Transverse colon (tissue), 4 donors: ENCODE measurements at regions not wholly inside any gene's neighbourhood (a gene's known extent, or its start where the extent isn't known, plus 50 kb on each side); places are given as distances from the start of the nearest gene placed in this dataset.

Experiments used
- DNase-seq: peaks from one replicate; pipeline ENCODE4 v3.0.0-alpha.2; 2019
- H3K27ac ChIP-seq, 4 donors: fragments of 200-600 bp; sonication (generic); 2 replicates each; pipeline ENCODE4 v1.5.1; 2016 to 2018; ENCODE audit warnings: inconsistent platforms in 4 of 4
- H3K27me3 ChIP-seq: fragments of 200-600 bp; sonication (generic); 2 replicates; pipeline ENCODE4 v1.5.1; 2017; ENCODE audit warnings: inconsistent platforms
- H3K36me3 ChIP-seq, 4 donors: fragments of 200-600 bp; sonication (generic); 2 replicates each; pipeline ENCODE4 v1.5.1; 2017 to 2019; ENCODE audit warnings: inconsistent platforms in 4 of 4
- H3K4me1 ChIP-seq, 4 donors: fragments of 200-600 bp; sonication (generic); 2 replicates each; pipeline ENCODE4 v1.5.1; 2017 to 2020; ENCODE audit warnings: inconsistent platforms in 4 of 4
- H3K4me3 ChIP-seq, 4 donors: fragments of 200-600 bp; sonication (generic); 1 replicate in 1 of 4; 2 replicates in 3 of 4; pipeline versions ENCODE4 v1.5.1 to v1.6.1; 2017 to 2019; ENCODE audit warnings: inconsistent platforms in 4 of 4
- H3K9me3 ChIP-seq, 2 donors: fragments of 200-600 bp; sonication (generic); 2 replicates each; pipeline ENCODE4 v1.5.1; 2017 to 2019; ENCODE audit warnings: inconsistent platforms in 2 of 2
- EP300 ChIP-seq: sonication (generic); formaldehyde crosslinking; IDR thresholded peaks from one replicate; pipeline ENCODE4 v1.6.1; 2017; ENCODE audit warnings: antibody characterized with exemption, low read depth
- POLR2A ChIP-seq: fragments of 450-650 bp; IDR thresholded peaks from one replicate; pipeline ENCODE4 v1.6.1; 2016; ENCODE audit warnings: antibody characterized with exemption, mild to moderate bottlenecking, moderate library complexity
- POLR2AphosphoS5 ChIP-seq, 3 donors: sonication (generic); formaldehyde crosslinking; IDR thresholded peaks; one replicate each; pipeline ENCODE4 v1.6.1; 2016; ENCODE audit warnings: antibody characterized with exemption in 3 of 3
- WGBS, 2 donors: methylation state at CpG; one replicate each; pipeline ENCODE4 v1.1.5; 2018; ENCODE audit warnings: low coverage in 1 of 2; 5-methylcytosine and 5-hydroxymethylcytosine counted together
- in situ Hi-C, 4 donors: fragments of 200-750 bp; cut with MboI; loops; one replicate each; pipeline versions ENCODE4 v1.15.0 to v1.15.1; 2017; ENCODE audit warnings: low sequenced_read_pairs in 3 of 4, low pct_ligation_motif_present in 1 of 4, low pct_unique_long_range_greater_than_20kb in 1 of 4
- intact Hi-C: fragments of 100-400 bp; cut with DNase I; formaldehyde crosslinking; loops from one replicate; pipeline ENCODE4 v1.15.1; 2023; ENCODE audit warnings: low total_unique reads
- TF ChIP-seq, protein P1 (sequence below), 5 experiments: fragments of 200-600 bp in 3 of 5; fragments of 450-650 bp in 2 of 5; sonication (generic) in 3 of 5; IDR thresholded peaks; 1 replicate in 2 of 5; 2 replicates in 3 of 5; pipeline ENCODE4 v1.5.1; 2016 to 2017; ENCODE audit warnings: antibody characterized with exemption in 5 of 5, inconsistent platforms in 3 of 5, mild to moderate bottlenecking in 2 of 5, moderate library complexity in 1 of 5

DNA sequence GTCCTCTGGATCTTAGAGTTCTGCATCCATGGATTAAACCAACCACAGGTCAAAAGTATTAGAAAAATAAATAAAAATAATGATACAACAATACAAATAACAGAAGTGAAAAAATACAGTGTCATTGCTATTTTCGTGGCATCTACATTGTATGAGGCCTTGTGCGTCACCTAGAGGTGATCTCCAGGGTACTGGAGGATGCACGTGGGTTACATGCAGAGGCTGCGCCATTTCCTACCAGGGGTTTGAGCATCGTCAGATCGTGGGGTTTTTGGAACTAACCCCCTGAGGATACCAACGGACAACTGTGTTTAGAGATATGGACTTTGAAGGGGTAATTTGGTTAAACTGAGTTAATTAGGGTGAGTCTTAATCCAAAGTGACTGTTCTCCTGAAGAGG, 224.7 kb downstream of the ENGASE start:
- in situ Hi-C loops (no loop called here), intact Hi-C loops (no loop called here)
- 57 to 73% methylated on average over 3 to 7 of the region's 7 CpGs for WGBS, 2 donors
- TF ChIP-seq POLR2A (no peak), POLR2AphosphoS5 (IDR thresholded peaks at IDR 0.05) (no peak), EP300 (no peak)
- TF ChIP-seq, protein P1, sequence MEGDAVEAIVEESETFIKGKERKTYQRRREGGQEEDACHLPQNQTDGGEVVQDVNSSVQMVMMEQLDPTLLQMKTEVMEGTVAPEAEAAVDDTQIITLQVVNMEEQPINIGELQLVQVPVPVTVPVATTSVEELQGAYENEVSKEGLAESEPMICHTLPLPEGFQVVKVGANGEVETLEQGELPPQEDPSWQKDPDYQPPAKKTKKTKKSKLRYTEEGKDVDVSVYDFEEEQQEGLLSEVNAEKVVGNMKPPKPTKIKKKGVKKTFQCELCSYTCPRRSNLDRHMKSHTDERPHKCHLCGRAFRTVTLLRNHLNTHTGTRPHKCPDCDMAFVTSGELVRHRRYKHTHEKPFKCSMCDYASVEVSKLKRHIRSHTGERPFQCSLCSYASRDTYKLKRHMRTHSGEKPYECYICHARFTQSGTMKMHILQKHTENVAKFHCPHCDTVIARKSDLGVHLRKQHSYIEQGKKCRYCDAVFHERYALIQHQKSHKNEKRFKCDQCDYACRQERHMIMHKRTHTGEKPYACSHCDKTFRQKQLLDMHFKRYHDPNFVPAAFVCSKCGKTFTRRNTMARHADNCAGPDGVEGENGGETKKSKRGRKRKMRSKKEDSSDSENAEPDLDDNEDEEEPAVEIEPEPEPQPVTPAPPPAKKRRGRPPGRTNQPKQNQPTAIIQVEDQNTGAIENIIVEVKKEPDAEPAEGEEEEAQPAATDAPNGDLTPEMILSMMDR (IDR thresholded peaks at IDR 0.05), result no peak
- peaks cover 6% of the 10 kb centered on the region for H3K27me3 ChIP-seq
- DNase-seq, result no peak
- H3K27ac ChIP-seq, result no peak overlapping the region
- H3K36me3 ChIP-seq, result no peaks in the 10 kb centered on the region
- H3K9me3 ChIP-seq, result no peaks in the 10 kb centered on the region
- H3K4me3 ChIP-seq, result no peak overlapping the region
- H3K4me1 ChIP-seq, result no peaks in the 10 kb centered on the region

DNA sequence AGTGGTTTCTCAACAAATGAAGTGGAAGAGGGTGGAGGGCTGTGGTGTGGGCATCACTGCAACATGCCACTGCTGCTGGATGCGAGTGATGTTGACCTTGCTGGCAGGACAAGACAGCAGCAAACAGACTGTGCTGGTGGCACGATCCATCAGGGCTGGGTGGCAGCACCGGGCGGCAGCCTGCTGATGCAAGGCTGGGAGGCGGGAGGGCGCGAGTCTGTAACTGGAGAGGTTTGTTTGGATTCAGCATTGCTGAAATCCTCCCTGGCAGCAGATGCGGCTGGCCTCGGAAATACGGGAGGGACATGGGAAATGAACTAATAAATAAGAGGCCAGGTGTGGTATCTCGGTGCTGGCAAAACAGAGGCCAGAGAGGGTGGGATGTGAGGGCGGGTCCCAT, 224.2 kb downstream of the ENGASE start:
- H3K4me1 ChIP-seq, result no peaks in the 10 kb centered on the region
- H3K27ac ChIP-seq, result no peak overlapping the region
- in situ Hi-C loops, result no loop called here
- H3K36me3 ChIP-seq, result no peaks in the 10 kb centered on the region
- WGBS, 2 donors, result 71% methylated on average over 12 of the region's 12 CpGs; no CpG with 5 or more reads in 1 of the 2 donors
- TF ChIP-seq POLR2AphosphoS5 (IDR thresholded peaks at IDR 0.05), result no peak
- no peak for TF ChIP-seq EP300
- TF ChIP-seq POLR2A, result no peak
- TF ChIP-seq, protein P1 (IDR thresholded peaks at IDR 0.05), result no peak
- intact Hi-C loops, result no loop called here
- no peak overlapping the region for H3K4me3 ChIP-seq
- H3K27me3 ChIP-seq, result peaks cover 6% of the 10 kb centered on the region
- DNase-seq, result no peak
- H3K9me3 ChIP-seq, result no peaks in the 10 kb centered on the region

DNA sequence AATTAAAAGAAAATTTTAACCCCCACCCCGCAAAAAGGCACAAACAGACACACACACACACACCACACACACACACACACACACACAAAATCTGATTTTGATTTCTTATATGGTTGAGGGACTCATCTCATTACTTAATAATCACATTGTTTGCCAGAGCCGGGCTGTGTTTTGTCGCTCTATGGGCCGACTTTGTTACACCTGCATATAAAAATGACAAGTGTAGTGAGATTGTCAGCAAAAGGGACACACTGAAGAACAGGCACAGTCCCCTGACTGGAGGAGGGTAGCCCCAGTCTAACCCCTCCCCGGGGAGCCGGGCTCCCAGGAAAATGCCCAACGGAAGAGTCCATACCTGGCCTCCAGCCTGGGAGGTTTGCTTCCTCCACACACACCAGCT, 221.6 kb downstream of the ENGASE start:
- Histone ChIP-seq H3K27me3 (peaks cover 6% of the 10 kb centered on the region), H3K36me3 (no peaks in the 10 kb centered on the region), H3K4me1 (no peaks in the 10 kb centered on the region), H3K9me3 (no peaks in the 10 kb centered on the region), H3K4me3 (no peak overlapping the region), H3K27ac (no peak overlapping the region)
- no peak for DNase-seq
- WGBS, 2 donors, result 82% methylated on average over 7 of the region's 7 CpGs
- intact Hi-C loops, result no loop called here
- TF ChIP-seq POLR2AphosphoS5 (IDR thresholded peaks at IDR 0.05), result no peak
- TF ChIP-seq, protein P1 (IDR thresholded peaks at IDR 0.05), result no peak
- TF ChIP-seq POLR2A, result no peak
- TF ChIP-seq EP300, result no peak
- in situ Hi-C loops, result no loop called here

DNA sequence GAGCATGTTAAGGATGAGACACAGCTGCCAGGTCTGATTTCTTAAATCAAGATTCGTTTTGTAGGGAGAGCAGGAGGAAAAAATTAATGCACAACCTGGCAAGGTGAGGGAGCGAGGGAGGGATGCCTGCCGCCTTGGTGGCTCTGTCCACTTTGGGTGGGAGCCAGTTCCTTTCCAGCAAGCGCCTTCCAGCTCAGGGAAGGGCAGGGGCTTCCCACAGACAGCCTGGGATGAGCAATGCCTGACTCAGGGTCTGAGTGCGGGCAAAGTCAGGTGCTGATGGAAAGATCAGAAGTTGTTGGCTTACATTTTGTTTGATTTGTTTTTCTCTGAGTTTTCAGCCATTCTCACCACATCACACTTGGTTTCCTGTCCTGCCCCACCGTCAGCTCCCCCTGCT, 220.7 kb downstream of the ENGASE start:
- intact Hi-C loops, result no loop called here
- Histone ChIP-seq H3K9me3 (no peaks in the 10 kb centered on the region), H3K27ac (no peak overlapping the region), H3K27me3 (peaks cover 6% of the 10 kb centered on the region), H3K36me3 (no peaks in the 10 kb centered on the region), H3K4me1 (no peaks in the 10 kb centered on the region), H3K4me3 (no peak overlapping the region)
- in situ Hi-C loops, result no loop called here
- no peak for DNase-seq
- no peak for TF ChIP-seq POLR2AphosphoS5 (IDR thresholded peaks at IDR 0.05)
- TF ChIP-seq, protein P1 (IDR thresholded peaks at IDR 0.05), result no peak
- TF ChIP-seq POLR2A, result no peak
- TF ChIP-seq EP300, result no peak
- WGBS, 2 donors, result 43 to 62% methylated on average over 2 to 6 of the region's 6 CpGs
